GM18519 (cell line): ENCODE measurements at regions not wholly inside any gene's neighbourhood (a gene's known extent, or its start where the extent isn't known, plus 50 kb on each side); places are given as distances from the start of the nearest gene placed in this dataset.
"Not testable (repeated sequence)": the region's sequence is repeated elsewhere in the genome, so short reads cannot be mapped to it uniquely, and the experiment has no call there.

ENCODE experiments used
- ATAC-seq: cut with Tn5 transposase; IDR thresholded peaks from one replicate; pipeline ENCODE4 v1.9.1; 2021; ENCODE audit warnings: mild to moderate bottlenecking, moderate library complexity; ENCODE audit not compliant: unreplicated experiment, low FRiP score

DNA sequence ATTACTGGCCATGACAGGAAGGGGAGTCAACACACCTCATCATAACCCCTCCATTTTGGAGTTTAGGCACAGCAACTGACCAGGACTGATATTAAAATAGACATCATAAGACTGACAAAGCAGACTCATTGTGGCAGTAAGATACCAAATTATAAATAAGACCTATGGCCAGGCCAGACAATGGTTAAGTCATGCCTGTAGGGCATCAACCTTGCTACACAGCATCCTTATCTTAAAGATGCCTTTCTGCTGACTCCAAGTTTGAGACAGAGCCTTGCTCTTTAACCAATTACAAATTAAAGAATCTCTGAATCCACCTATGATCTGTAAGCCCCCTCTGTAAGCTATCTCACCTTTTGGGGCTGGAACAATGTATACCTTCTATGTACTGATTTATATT lies 65.5 kb downstream of the VCX2 start:
- ATAC-seq: no peak

GRCh38 chrX:8103655-8104054 lies 67.4 kb downstream of the VCX2 start:
- no peak for ATAC-seq

GRCh38 chrX:8091510-8091909 lies 79.6 kb downstream of the VCX2 start:
- no peak for ATAC-seq

- ATAC-seq: no peak
Measured at GRCh38 chrX:8090906-8091305, 80.2 kb downstream of the VCX2 start.

DNA sequence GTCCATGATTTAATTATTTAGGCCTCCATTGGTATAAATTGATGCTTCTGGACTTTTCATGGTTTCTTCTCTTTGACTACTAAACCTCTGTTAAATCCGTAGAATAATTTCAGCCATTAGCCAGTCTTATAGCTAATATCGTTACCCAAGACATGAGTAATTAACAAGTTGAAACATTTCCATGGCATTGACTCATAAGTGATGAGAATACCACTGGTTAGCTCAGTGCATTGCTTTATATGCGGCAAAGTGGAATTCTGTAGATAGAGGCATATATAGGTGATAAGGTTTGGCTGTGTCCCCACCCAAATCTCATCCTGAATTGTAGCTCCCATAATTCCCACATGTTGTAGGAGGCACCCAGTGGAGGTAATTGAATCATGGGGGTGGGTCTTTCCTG lies 80.6 kb downstream of the VCX2 start:
- no peak for ATAC-seq

GRCh38 chrX:8089141-8089540 lies 81.9 kb downstream of the VCX2 start:
- ATAC-seq: no peak

DNA sequence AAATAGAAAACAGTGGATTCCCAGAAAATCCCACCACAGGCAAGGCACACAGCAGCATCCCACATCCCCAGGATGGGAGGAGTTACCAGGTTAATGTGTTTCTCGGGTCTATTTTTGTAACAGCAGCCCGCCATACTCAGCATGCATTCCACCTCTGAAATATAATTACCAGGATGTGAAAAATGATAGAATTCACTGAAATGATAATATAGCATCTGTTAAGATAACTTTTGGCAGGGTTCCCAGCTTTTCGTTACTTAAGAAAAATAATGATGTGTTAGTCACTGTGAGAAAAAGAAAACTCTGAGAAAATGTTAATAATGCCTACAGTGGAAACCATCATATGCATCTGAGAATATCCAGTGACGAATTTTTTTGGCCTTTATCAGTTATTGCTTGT lies 87.1 kb downstream of the VCX2 start:
- ATAC-seq: no peak

DNA sequence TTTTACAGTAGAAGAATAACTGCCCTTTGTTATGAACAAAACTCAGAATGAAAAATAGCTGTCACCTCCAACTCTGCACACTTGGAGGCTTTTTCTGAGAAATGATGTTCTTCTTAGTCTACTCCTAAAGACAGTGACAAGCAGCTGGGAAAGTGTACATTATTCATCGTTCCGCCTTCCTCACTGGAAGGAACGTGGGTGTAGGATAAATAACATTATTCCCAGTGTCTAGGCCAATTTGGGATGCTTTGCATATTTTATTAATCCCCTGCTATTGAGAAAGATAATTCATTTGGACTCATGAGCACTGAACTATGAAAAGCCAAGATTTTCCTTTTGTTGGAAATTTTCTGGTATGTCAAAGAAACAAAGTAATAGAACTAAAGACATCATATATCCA lies 87.8 kb downstream of the VCX2 start:
- ATAC-seq: no peak

GRCh38 chrX:8075636-8076035 lies 95.4 kb downstream of the VCX2 start:
- no peak for ATAC-seq

DNA sequence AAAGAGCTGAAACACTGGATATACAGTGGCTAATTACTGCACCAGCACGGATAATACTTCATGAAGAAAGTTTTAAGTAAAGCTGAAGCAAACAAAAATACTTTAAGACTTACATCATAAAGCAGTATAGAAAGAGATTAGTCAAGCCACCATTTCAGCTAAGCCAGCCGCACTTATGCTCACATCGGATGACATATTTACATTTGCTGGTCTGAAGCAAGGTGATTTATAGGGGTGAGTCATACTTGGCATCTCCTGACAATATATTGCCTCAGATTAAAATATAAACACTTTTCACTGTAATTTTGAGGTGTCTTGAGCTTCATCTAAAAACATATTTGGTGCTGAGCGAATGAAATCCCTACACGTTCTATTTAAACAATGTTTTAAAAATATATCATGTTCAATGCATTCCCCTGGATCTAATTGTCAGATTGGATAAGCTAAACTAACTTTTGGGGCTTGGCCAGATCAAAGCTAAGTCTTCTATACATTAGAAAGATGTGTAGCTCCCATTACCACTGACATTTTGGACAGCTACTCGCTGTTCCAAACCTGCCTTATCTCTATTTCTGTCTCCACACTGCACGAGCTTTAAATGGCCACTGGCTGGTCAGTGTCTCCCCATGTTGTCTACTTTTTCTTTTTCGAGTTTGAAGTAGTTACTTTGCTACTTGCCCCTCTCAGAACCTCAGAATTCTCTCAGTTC lies 103.2 kb downstream of the VCX2 start:
- ATAC-seq: no peak

GRCh38 chrX:8052909-8053308 lies 118.2 kb downstream of the VCX2 start:
- no peak for ATAC-seq

- no peak for ATAC-seq
Measured at GRCh38 chrX:8049827-8050226, 121.2 kb downstream of the VCX2 start.

GRCh38 chrX:8048466-8048865 lies 121.3 kb upstream of the PNPLA4 start:
- peak; percentile 65 for ATAC-seq

- no peak for ATAC-seq
Measured at GRCh38 chrX:8044947-8045346, 117.7 kb upstream of the PNPLA4 start.

DNA sequence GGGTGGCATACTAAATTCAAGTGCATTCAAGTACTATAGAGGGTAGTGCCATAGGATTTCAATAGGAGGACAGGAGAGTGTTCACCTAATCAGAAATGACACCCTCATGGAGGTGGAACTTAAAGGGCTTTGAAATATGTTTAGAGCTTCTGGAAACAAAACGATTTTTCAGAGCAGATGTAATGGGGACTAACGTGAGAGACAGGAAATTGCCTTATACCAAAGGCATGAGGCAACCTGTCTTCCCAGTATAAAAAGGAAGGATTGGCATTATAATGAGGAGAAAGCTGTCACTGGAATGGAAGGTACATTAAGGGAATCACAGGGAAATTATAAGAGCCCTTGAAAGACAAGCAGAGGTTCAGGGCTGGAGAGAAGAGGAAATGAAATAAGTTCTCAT lies 116.3 kb upstream of the PNPLA4 start:
- no peak for ATAC-seq

GRCh38 chrX:8043121-8043520 lies 115.9 kb upstream of the PNPLA4 start:
- ATAC-seq: no peak

- ATAC-seq: no peak
Measured at GRCh38 chrX:8042304-8042703, 115.1 kb upstream of the PNPLA4 start.

DNA sequence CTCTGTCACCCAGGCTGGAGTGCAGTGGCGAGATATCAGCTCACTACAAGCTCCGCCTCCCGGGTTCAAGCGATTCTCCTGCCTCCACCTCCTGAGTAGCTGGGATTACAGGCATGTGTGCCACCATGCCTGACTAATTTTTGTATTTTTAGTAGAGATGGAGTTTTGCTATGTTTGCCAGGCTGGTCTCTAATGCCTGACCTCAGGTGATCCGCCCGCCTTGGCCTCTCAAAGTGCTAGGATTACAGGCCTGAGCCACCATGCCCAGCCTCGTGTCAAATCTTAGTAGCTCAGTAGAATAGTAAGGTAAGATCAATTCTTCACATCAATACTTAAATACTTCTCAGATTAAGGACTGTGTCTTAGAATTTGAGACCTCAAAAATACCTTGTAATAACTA lies 112.5 kb upstream of the PNPLA4 start:
- not testable (repeated sequence) for ATAC-seq

- ATAC-seq: no peak
Measured at GRCh38 chrX:8037593-8038348, 110.6 kb upstream of the PNPLA4 start.

GRCh38 chrX:8036914-8037313 lies 109.7 kb upstream of the PNPLA4 start:
- no peak for ATAC-seq

- ATAC-seq: no peak
Measured at GRCh38 chrX:8034058-8034457, 106.8 kb upstream of the PNPLA4 start.

DNA sequence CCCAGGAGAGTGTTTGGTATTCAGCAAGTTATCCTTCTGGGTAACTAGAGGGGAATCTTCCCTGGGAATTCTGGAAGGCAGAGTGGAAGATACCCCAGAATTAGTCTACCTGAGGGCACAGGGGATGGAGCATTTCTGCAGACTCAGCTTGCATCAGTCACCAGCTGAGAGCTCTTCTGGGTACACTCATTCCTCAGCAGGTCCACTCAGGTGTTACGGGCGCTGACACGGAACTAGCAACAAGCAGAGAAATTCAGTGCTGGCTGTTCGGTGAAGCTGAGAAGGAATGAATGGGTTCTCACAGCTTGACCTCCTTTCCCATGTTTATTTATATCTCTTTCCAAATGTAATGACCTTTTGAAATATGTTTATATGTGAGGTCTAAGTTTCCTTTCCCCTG lies 106.0 kb upstream of the PNPLA4 start:
- no peak for ATAC-seq
